Activated CD4-positive, alpha-beta T cell treated with anti-CD3 and anti-CD28 coated beads for 24 hours (primary cell): ENCODE measurements at regions not wholly inside any gene's neighbourhood (a gene's known extent, or its start where the extent isn't known, plus 50 kb on each side); places are given as distances from the start of the nearest gene placed in this dataset.
"Not testable (repeated sequence)": the region's sequence is repeated elsewhere in the genome, so short reads cannot be mapped to it uniquely, and the experiment has no call there.

Experiments used
- DNase-seq, 2 donors: peaks; one replicate each; pipeline ENCODE4 v3.0.0-alpha.2; 2020; ENCODE audit warnings: low read depth in 2 of 2

DNA sequence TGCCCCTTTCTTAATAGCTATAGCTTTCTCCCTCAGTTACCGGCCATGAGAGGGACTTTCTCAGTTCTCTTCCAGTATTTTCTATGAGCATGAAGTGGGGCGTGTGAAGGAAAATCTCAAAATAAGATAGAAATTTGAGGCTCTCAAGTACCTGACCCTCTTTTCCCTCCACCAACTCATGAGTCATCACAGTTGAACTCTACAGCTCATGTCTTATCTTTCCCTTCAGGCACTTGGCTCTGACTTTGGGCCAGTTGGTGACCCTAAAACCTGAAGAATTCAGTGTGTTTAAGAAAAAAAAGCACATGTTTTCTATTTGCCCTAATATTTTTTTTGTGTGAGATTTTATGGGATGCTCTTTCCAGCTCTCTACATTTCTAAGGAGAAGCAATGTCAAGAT is 896.7 kb upstream of the ZEB2 start:
- DNase-seq, result no peak

DNA sequence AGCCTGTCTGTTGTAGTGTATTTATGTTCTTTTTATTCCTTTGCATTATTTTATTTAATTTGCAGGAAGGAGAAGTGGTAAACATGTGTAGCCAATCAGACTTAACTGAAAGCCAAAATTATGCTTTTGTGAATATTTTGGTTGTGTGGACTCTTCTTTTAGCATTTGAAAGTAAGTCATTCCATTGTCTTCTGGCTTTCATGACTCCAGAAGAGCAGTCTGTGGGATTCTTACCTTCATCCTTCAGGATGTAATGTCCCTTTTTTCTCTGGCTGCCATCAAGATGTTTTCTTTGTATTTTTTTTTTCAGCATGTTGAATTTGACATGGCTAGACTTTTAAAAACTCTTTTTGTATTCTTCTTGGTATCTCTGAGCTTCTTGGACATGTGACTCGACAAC is 895.2 kb upstream of the ZEB2 start:
- DNase-seq, result no peak

DNA sequence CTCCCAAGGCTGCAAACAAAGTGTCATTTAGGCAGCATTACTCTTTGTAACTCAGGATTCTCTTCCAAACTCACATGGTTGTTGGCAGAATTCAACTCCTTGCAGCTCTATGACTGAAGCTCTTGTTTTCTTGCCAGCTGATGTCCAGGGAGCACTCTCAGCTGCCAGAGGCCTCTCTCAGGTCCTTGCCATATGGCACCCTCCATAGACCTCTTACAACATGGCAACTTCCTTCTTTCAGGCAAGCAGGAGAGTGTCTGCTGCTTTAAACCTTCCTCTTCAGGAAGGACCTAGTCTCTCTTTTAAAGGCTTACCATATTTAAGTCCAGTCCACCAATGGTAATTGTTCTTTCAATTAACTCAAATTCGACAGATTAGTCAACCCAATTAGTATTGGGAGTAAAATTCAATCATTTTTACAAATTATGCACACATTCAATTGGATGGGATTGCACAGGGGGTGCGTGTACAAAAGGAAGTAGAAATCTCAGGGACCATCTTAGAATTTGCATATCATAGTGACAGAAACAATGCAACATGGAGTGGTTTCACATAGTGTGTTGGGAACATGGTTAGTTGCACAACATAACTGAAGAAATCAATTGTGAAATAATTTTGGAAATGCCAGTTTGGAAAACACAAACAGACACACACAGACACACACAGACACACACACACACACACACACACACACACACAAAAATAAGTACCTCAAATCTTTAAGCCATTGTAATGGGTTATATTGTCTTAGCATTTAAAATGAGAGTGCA is 893.5 kb upstream of the ZEB2 start:
- no peak for DNase-seq

DNA sequence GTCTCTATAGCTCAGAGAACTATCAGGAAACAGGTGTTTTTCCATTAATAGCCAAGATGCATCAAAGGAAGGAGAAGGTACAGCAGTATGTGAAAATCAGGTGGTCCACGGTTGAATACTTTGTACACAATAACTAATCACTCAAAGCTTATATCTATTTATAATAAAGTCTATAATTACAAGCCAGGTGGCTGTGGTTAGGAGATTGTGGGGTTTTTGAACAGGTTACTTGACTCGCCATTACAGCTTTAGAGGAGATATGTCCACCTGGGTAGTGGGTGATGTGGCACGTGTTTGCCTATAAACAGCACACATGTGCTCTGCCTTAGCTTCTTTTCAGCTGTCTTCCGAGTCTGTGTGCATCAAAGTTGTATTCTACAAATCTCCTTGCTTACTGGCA is 892.2 kb upstream of the ZEB2 start:
- no peak for DNase-seq

DNA sequence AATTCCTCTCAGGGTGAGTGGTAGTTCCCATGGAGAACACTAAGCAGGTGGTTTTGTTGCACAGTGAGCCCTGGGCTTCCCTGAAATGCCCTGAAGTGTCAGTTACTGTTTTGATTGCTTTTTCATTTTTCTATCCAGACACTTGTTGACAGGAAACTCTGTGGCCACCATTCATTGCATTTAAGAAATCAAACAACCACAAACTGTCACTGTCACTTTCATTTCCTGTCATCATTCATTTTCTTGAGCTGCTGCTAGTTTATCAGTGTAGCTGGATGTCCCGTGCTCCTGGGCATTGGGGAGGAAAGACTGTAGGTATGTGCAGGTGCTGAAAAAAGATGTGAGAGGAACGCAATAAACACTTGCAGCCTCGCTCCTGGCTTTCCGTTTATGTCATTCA is 891.6 kb upstream of the ZEB2 start:
- DNase-seq, result no peak

DNA sequence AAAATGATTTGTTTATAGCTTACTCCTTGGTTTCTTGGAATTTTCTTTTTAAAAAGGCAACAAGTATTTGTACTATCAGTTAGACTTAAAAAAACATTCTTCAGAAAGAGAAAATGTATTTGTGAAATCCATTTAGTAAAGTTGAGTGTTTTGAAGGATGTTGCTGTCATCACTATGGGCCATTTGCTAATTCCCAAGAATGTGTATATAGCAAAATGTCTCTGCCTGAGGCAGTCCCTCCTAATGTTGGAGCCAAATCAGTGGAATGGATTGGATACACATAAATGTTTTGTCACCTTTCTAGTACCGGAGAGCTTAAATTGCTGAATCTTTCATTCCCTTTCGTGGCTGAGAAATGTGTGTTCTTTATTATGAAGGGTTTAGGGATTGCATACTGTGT is 890.2 kb upstream of the ZEB2 start:
- no peak for DNase-seq

DNA sequence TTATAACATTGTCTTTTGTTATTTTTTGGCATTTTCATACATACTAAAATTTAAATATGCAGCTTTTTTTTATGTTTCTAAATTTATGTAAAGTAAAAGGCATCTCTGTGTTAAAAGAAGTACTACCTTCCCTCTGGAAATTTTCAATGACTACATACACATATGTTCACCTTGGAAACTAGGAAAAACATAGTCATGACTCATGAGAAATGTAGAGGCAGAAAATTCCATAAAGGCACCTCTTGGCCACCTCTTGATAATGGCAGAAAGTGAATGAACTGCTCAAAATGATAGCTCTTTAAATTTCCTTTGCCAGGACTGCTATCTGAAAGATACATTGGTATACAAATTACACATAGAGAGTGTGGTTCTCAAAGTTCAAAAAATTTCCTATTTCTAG is 889.1 kb upstream of the ZEB2 start:
- DNase-seq, result no peak

DNA sequence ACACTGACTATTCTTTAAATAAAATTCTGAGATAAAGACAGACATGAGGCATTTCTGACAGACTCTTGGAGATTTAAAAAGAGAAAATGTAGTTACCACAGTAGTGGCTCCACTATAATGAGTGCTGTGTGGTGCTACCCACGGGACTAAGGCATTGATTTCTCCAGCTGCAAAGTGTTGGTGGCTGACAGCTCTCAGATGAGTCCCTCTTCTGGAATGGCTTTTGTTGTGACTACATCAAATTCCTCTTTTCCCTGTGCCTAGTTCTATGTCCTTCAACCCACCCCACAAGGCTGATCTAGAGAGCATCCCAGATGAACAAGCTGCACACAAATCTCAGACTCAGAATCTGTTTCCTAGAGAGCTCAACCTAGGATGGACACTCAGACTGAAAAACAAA is 884.8 kb upstream of the ZEB2 start:
- DNase-seq, result no peak

DNA sequence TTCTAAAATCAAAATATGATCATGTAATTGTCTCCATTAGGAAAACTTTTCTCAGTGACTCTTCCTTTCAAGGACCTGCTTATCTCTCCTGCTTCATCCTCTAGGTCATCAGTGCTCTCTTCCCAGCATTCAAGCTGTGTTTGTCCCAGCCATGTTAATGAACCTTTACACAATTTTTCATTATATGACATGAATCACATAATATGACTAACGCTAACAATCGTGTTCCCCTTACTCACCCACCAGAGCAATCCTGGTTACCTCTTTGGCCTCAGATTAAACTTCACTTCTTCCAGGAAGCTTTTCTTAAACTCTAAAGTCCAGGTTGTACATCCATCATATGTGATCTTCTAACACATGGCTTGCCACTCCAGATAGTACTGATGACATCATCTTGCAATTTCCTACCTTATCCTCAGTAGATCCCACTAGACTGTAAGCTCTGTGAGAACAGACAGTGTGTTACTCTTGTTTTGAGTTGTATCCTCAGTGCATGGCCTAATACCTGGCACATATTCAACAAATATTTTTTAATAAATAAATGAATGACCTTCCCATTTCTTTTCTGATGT is 882.9 kb upstream of the ZEB2 start:
- DNase-seq, result no peak

DNA sequence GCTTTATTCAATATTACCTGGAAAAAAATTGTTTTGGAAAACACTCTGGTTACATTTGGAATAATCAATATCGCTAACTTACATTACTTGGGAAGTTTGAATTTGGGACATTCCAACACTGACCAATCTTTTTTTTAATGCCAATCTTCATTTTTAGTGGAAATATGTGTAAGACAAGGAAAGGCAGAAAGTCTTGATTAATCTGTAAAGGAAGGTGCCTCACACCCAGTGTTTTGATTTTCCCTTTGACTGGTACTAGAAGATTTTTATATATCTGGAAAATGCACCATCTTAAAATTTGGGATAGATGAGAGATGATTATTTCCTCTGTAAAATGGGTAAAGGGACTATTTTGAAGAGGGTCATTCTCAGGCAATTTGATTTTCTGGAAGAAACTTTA is 879.2 kb upstream of the ZEB2 start:
- no peak for DNase-seq

DNA sequence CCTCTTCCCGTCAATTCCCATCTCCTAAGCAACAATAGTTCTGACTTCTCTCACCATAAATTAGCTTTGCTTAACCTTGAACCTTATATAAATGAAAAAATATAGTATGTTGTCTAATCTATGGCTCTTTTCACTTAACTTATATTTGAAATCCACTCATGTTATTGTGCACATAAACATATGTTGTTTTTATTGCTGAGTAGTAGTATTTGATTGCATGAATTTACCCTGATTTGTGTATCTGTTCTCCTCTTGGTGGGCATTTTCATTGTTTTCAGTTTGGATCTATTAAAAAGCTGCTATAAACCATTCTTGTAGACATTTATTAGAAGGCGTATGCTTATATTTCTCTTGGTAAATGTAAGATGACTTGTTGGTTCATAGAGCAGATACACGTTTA is 874.3 kb upstream of the ZEB2 start:
- DNase-seq, result no peak

DNA sequence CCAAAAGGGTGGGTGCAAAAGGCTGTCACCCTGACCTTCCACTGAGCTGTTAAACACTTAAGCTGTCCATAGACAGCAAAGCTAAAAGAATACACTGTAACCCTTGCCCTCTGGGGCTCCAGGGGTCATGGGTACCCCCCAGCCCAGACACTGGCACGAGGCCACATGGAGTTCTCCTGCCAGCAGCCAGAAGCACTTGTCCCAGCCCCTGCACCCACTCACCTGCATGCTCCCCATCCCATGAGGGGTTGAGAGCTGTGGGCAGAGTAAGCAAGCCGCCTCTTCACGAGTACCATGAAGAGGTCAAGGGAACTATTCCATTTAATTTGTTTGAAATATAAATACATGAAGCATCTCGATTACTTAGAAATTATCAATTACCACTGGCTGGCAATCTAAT is 867.1 kb upstream of the ZEB2 start:
- no peak for DNase-seq

DNA sequence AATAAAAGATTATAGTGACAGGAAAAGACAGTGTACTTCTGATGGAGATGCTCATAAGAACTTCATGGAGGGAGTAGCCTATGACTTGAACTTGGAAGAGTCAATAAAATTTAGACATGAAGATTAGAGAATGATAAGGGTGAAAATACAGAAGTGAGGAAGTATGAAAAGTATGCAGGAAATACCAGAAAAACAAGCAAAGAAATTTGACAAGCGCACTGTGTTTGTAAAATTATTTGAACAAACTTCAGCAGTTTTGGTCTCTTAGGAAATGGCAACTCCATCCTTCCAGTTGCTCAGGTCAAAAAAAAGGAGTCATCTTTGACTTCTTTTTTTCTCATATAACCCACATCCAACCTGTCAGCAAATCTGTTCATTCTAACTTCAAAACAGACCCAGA is 864.0 kb upstream of the ZEB2 start:
- DNase-seq, result no peak

DNA sequence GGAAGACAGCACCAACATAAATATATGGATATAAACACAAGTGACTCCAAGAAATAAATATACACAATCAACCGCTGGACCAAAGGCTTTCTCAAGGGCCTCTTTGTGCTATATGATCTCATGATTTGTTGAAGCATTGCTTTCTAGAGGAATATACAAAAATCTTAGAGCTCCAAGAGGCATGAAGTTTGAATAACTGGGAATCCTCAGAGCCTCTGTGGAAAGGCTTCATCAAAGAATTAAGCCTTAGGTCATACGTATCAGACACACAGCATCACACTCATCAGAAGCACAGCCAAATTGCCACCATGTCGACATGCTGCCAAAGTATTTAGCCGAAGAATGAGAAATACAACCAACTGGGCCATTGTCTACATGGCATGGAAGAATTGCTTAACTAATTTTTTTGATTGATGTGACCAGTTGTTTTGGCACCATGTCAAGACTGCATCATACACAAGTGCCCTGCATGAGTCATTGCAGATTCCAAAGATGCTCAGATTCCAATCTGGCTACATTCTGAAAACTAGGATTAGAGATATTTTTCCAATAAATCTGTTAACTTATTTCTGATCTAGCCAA is 860.6 kb upstream of the ZEB2 start:
- DNase-seq, result no peak

DNA sequence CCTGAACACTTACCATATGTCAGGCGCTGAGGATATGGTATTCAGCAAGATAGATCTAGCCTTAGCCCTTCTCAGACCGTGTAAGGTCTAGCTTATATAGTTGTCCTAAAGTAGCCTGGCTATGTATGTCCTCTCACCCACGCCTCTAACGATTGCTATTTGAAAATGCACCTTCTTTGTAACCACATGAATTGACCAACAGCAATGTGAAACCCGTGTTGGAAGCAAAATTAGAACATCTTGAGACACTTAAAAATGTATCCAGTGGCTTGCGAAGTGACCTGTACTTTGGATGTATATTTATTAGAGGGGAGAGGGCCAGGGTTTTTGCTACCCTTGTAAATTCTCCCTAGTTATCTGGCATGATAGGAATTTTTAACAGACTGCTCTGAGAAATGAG is 860.0 kb upstream of the ZEB2 start:
- no peak for DNase-seq

DNA sequence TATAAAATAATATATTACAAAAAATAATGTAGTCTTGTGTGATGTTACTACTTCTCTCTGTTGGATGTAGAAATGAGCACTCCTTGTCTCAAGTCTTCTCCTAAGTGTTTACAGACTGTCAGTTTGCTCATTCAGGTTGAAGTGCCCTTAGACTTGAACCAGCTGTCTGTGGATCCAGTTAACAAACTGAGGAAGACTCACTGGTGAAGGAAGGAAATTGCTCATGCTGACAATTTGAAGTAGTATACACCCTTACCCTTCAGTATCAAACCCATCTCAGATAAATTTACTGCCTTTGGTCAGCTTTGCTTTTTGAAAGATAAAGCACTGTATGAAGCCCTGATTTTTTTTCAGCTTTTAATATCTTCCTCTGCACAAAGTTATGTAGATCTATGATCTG is 854.2 kb upstream of the ZEB2 start:
- no peak for DNase-seq

DNA sequence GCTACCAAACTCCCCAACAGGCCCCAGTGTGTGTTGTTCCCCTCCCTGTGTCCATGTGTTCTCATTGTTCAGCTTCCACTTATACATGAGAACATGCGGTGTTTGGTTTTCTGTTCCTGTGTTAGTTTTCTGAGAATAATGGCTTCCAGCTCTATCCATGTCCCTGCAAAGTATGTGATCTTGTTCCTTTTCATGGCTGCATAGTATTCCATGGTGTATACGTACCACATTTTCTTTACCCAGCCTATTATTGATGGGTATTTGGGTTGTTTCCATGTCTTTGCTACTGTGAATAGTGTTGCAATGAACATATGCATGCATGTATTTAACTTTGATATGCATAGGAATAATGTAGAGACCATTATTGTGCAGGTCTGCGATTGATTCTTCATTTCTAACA is 847.4 kb upstream of the ZEB2 start:
- not testable (repeated sequence) for DNase-seq

DNA sequence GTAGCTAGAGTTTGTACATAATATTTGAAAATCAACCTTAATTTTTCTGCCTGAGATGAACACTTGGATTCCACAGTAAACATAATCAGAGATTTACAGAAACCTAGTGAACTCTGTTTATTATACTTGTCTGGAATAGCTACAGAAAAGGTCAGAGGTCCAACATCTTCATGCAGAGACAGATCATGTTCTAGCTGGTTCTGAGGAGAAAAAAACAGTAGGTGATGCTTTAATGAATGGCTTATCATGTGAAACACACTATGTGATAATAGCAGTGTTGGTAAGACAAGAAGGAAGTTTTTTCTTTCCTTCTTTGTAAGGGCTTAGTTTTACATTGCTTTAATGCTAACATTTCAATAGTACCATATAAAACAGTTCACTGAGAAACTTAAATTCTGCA is 846.4 kb upstream of the ZEB2 start:
- no peak for DNase-seq

DNA sequence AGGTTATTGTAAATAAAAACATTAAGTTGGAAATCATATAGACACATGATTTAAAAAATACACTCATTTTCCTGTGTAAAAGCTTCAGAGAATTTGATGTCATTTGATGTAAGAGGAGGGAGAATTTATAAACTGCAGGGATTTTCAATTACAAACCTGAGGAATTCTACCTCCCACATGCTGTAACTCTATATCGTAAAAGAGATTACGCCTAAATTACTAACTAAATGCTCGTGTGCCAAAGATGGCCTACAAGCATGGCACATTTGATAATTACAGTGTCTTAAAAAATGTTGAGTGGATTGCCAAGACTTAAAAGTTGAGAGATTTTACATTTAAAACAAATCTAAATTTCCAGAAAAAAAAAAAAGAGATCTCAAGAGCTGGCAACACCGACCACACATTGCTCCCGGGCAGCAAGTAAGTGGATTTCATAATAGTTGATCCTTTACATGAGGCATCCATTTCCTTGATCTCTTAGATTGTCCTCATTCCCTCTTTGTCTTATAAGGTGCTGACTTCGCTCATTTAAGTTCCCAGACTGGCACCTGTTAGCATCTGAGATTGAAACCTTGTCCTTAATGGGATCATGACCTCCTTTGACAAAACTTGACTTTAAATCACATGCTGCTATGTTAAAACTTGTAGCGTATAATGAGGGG is 840.3 kb upstream of the ZEB2 start:
- no peak for DNase-seq

DNA sequence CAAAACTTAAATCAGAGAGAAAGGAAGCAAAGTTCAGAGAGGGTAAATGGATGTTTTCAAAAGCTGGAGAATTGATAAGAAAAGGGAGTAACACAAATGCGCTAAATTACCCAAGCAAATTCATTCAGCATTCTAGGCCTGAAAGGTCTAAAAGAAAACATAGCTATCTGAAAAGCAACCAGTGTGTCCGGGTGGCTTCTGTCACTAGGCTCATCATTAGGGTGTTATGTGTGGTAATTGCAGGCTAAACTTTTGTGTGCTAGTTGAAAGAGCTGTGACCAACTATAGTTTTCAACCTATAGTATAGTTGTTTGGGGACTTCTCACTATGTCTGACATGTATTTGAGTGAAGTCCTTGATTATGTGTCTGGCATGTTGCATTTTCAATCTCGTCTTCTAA is 839.6 kb upstream of the ZEB2 start:
- no peak for DNase-seq

DNA sequence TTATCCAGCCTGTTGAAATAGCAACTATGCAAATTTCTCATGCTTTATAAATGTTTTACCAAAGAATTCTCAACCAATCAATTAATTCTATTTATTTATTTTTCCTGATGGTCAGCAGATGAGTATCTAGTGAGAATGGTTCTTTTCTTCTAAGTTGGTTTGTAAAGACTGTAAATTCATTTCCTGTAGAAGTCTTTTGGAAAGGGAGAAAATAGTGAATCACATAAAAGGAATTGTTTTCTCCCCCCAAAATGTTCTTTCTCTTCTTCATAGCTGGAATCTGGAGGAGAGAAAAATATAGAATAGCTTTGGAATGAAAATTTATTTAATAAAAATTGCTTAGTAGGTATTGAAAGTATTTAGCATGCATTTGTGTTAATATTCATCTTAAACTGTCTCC is 836.1 kb upstream of the ZEB2 start:
- DNase-seq, result no peak

DNA sequence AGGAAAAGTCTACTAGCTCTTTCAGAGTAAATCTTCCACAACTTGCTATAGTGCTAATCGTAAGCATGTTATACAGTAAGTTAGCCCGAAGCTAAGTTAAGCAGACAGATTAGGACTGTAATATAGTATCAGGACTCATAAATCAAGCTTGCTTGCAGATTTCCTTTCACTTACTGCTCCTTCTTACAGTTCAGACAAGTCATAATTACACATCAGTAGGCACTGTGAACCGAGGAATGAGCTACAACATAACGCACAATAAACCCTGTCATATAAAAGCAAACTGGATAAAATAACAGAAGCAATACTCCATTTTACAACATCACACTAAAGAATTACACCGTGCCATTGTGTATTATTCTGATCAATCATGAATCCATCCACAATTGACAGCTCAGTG is 832.6 kb upstream of the ZEB2 start:
- no peak for DNase-seq

DNA sequence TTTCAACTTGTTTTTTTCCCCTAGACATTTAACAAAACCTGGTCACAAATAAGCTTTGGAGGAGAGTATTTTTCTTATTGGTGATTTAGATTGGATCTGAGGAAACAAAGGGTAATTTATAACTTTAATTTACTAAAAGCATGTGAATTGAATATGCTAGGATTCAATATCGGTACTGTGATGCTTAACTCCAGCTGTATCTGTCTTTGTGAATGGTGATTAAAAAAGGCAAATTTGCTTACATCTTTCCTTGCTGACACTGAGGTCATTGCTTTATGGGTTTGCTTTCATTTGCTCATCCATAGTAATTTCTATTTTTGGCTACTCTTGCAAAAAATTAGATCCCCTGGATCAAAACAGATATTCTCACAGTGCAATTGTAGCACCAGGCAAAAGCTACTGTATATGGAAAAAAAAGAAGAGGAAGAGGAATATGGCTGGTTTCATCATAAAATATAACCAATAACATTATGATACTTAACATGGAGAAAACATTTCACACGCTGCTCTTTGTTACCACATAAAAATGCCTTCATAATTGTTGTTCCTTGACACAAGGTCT is 832.0 kb upstream of the ZEB2 start:
- DNase-seq, result no peak
